Transverse colon (tissue), 3 donors: ENCODE measurements at regions not wholly inside any gene's neighbourhood (a gene's known extent, or its start where the extent isn't known, plus 50 kb on each side); places are given as distances from the start of the nearest gene placed in this dataset.

ENCODE experiments used
- CTCF ChIP-seq, 5 experiments: fragments of 200-600 bp in 3 of 5; fragments of 450-650 bp in 2 of 5; sonication (generic) in 3 of 5; IDR thresholded peaks; 1 replicate in 2 of 5; 2 replicates in 3 of 5; pipeline ENCODE4 v1.5.1; 2016 to 2017; ENCODE audit warnings: antibody characterized with exemption in 5 of 5, inconsistent platforms in 3 of 5, mild to moderate bottlenecking in 2 of 5, moderate library complexity in 1 of 5
- POLR2A ChIP-seq: fragments of 450-650 bp; IDR thresholded peaks from one replicate; pipeline ENCODE4 v1.6.1; 2016; ENCODE audit warnings: antibody characterized with exemption, mild to moderate bottlenecking, moderate library complexity

- TF ChIP-seq CTCF (IDR thresholded peaks at IDR 0.05), result peak in 3 of 5 experiments; percentile 18 to 22 (median 18)
- TF ChIP-seq POLR2A, result no peak
Observed at GRCh38 chrX:137194164-137194563, 160.4 kb upstream of the GPR101 start.
